SK-N-SH (cell line): ENCODE measurements at regions not wholly inside any gene's neighbourhood (a gene's known extent, or its start where the extent isn't known, plus 50 kb on each side); places are given as distances from the start of the nearest gene placed in this dataset.
A peak's percentile ranks its signal among the peaks of the same experiment; 100 is the strongest.

Experiments
- CTCF ChIA-PET: fragments of 300-600, 350-600 bp; formaldehyde crosslinking; extraction: SDS; loops from one replicate; lab custom pipeline; 2021; lab: Yijun Ruan, JAX
- POLR2A ChIA-PET: fragments of 350-600 bp; sonication (Branson Sonifier 250); formaldehyde crosslinking; extraction: SDS; loops from one replicate; lab custom pipeline; 2020; ENCODE audit warnings: antibody characterized with exemption, inconsistent platforms; lab: Yijun Ruan, JAX
- DNase-seq: peaks from one replicate; pipeline ENCODE4 v3.0.0; 2012
- H2AFZ ChIP-seq: fragments of 200-600 bp; sonication (generic); 2 replicates; pipeline ENCODE4 v1.8.1; 2016; ENCODE audit warnings: antibody characterized with exemption, mild to moderate bottlenecking, low read depth
- H3F3A ChIP-seq: fragments of 200-600 bp; sonication (generic); replicated peaks from 2 replicates; pipeline ENCODE3; 2016; ENCODE audit warnings: antibody characterized with exemption, mild to moderate bottlenecking; ENCODE audit not compliant: insufficient read depth
- H3K27ac ChIP-seq, 2 experiments: fragments of 200-500 bp in 1 of 2; fragments of 200-600 bp in 1 of 2; sonication (Bioruptor generic) in 1 of 2; sonication (generic), shearing (Covaris generic) in 1 of 2; 2 replicates each; pipeline versions ENCODE4 v1.5.1 to v1.6.1; 2014 to 2016; ENCODE audit warnings: low read depth in 2 of 2, inconsistent platforms in 1 of 2, low read length in 1 of 2, mild to moderate bottlenecking in 1 of 2, mixed read lengths in 1 of 2
- H3K27me3 ChIP-seq: fragments of 200-600 bp; sonication (generic), shearing (Covaris generic); 2 replicates; pipeline ENCODE4 v1.6.1; 2016; ENCODE audit warnings: mixed run types; ENCODE audit not compliant: insufficient read depth
- H3K36me3 ChIP-seq, 2 experiments: fragments of 200-500 bp in 1 of 2; fragments of 200-600 bp in 1 of 2; sonication (Bioruptor generic) in 1 of 2; sonication (generic) in 1 of 2; replicated peaks in 1 of 2; 2 replicates each; pipeline versions ENCODE3 to v1.5.1; 2014 to 2016; ENCODE audit warnings: low read length in 1 of 2, mild to moderate bottlenecking in 1 of 2; ENCODE audit not compliant: insufficient read depth in 2 of 2, control insufficient read depth in 1 of 2
- H3K4me1 ChIP-seq, 2 experiments: fragments of 200-500 bp in 1 of 2; fragments of 200-600 bp in 1 of 2; sonication (Bioruptor generic) in 1 of 2; sonication (generic), shearing (Covaris generic) in 1 of 2; 2 replicates each; pipeline versions ENCODE4 v1.5.1 to v1.6.1; 2014 to 2016; ENCODE audit warnings: low read depth in 1 of 2, low read length in 1 of 2, mixed run types in 1 of 2; ENCODE audit not compliant: insufficient read depth in 2 of 2, control insufficient read depth in 1 of 2
- H3K4me2 ChIP-seq: fragments of 200-600 bp; sonication (generic), shearing (Covaris generic); 2 replicates; pipeline ENCODE4 v1.6.1; 2017; ENCODE audit warnings: mixed run types
- H3K4me3 ChIP-seq, 2 experiments: fragments of 200-500 bp in 1 of 2; fragments of 200-600 bp in 1 of 2; sonication (Bioruptor generic) in 1 of 2; sonication (generic), shearing (Covaris generic) in 1 of 2; 2 replicates each; pipeline versions ENCODE4 v1.5.1 to v1.8.1; 2014 to 2016; ENCODE audit warnings: low read depth in 2 of 2, inconsistent platforms in 1 of 2, low read length in 1 of 2, mild to moderate bottlenecking in 1 of 2, mixed read lengths in 1 of 2, moderate library complexity in 1 of 2
- H3K79me2 ChIP-seq: fragments of 200-600 bp; sonication (generic); 2 replicates; pipeline ENCODE4 v1.8.1; 2017; ENCODE audit warnings: mild to moderate bottlenecking; ENCODE audit not compliant: insufficient read depth
- H3K9ac ChIP-seq: fragments of 200-600 bp; sonication (generic); 2 replicates; pipeline ENCODE4 v1.6.1; 2017; ENCODE audit warnings: mixed run types
- H3K9me2 ChIP-seq: fragments of 200-600 bp; sonication (generic); 2 replicates; pipeline ENCODE4 v1.6.1; 2017; ENCODE audit warnings: mixed run types
- H3K9me3 ChIP-seq: fragments of 200-600 bp; sonication (generic); 2 replicates; pipeline ENCODE4 v1.6.1; 2017; ENCODE audit warnings: mixed run types, mild to moderate bottlenecking, moderate library complexity
- H4K20me1 ChIP-seq: fragments of 200-600 bp; sonication (generic); 2 replicates; pipeline ENCODE4 v1.6.1; 2017; ENCODE audit warnings: mild to moderate bottlenecking, mixed run types; ENCODE audit not compliant: insufficient read depth
- EP300 ChIP-seq, 2 experiments: IDR thresholded peaks; 2 replicates each; pipeline versions ENCODE4 v1.4.0 to v1.6.1; 2012; ENCODE audit warnings: borderline replicate concordance in 1 of 2, low read depth in 1 of 2, low read length in 1 of 2
- EZH2phosphoT487 ChIP-seq: fragments of 200-600 bp; sonication (generic); IDR thresholded peaks from 2 replicates; pipeline ENCODE4 v1.6.1; 2017; ENCODE audit warnings: low read depth, mixed run types, mild to moderate bottlenecking, antibody characterized with exemption, moderate library complexity, borderline replicate concordance
- whole genome bisulfite sequencing: methylation state at CpG from one replicate; pipeline ENCODE4 v1.1.6; 2017; ENCODE audit warnings: low lambda C conversion rate; 5-methylcytosine and 5-hydroxymethylcytosine counted together
- TF ChIP-seq, protein P1 (sequence below): fragments of 150-350 bp; IDR thresholded peaks from 2 replicates; pipeline ENCODE4 v1.6.1; 2016; ENCODE audit warnings: mild to moderate bottlenecking, low read depth, low read length
- TF ChIP-seq, protein P2 (sequence below): IDR thresholded peaks from 2 replicates; pipeline ENCODE4; 2012

DNA sequence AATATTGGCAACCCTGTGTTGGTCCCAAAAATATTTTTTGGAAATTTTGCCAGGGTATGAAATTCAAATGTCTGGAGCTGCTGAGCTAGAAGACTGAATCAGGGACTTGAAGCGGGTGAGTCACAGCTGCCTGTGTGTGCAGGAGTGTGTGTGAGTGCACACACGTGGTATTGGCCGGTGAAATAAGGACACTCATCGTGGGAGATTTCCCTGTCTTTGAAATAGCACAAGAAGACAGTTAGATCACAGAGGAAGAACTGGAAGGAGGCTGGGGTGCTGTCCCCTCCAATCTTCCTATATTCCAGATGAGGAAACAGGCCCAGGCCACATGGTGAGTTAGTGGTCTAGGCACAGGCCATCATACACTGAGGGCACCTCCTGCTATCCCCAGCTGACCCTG is 123.8 kb upstream of the MLN start:
- H3K9me2 ChIP-seq = no peaks in the 10 kb centered on the region
- H3K27me3 ChIP-seq = no peaks in the 10 kb centered on the region; the same call in 1 of the 2 replicates
- no peak overlapping the region for H3K4me2 ChIP-seq
- POLR2A ChIA-PET = no interaction called here
- H3K4me1 ChIP-seq = peaks cover 0 to 2% of the 10 kb centered on the region in 2 experiments; a peak in 1 of 4 replicates
- no peak for DNase-seq
- no peaks in the 10 kb centered on the region for H3K9me3 ChIP-seq
- H3K36me3 ChIP-seq = no peaks in the 10 kb centered on the region
- no peak overlapping the region for H3K4me3 ChIP-seq
- H3K9ac ChIP-seq = no peak overlapping the region
- no peaks in the 10 kb centered on the region for H4K20me1 ChIP-seq
- no peak overlapping the region for H3K27ac ChIP-seq
- WGBS = 43% methylated on average over 4 of the region's 4 CpGs
- TF ChIP-seq, protein P1, sequence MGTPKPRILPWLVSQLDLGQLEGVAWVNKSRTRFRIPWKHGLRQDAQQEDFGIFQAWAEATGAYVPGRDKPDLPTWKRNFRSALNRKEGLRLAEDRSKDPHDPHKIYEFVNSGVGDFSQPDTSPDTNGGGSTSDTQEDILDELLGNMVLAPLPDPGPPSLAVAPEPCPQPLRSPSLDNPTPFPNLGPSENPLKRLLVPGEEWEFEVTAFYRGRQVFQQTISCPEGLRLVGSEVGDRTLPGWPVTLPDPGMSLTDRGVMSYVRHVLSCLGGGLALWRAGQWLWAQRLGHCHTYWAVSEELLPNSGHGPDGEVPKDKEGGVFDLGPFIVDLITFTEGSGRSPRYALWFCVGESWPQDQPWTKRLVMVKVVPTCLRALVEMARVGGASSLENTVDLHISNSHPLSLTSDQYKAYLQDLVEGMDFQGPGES = no peak
- no peaks in the 10 kb centered on the region for H3F3A ChIP-seq
- CTCF ChIA-PET = interaction anchor here (0.7 kb wide), 1 partner anchor 100 kb away, joined by 3 read pairs; no protein-coding TSS in a partner anchor
- no peak overlapping the region for H2AFZ ChIP-seq
- no peaks in the 10 kb centered on the region for H3K79me2 ChIP-seq

DNA sequence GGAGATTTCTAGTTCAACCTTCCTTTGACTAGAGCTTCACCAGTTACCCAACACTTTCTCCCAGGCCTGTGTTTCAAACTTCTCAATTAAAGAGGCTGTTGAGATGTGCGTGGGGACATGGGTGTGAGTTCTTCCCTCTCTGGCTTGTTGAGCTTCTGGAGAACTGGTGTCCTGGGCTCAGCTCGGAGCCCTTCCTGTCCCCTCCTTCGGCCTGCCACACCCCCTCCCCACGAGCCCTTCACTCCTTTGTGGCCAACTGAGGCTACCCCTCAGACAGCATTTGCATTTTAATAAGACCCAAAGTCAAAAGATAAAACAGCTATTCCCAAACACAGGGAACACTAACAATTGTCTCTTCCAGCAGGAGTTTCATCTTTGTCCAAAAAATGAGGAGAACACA is 123.3 kb upstream of the MLN start:
- Histone ChIP-seq H3K4me3 (no peak overlapping the region), H3K4me1 (peaks cover 0 to 2% of the 10 kb centered on the region in 2 experiments; a peak in 1 of 4 replicates), H3K9ac (no peak overlapping the region), H3K4me2 (no peak overlapping the region), H3K9me2 (no peaks in the 10 kb centered on the region), H3K27me3 (no peaks in the 10 kb centered on the region; the same call in 1 of the 2 replicates), H3K27ac (no peak overlapping the region), H3K36me3 (no peaks in the 10 kb centered on the region), H3K9me3 (no peaks in the 10 kb centered on the region), H4K20me1 (no peaks in the 10 kb centered on the region), H2AFZ (no peak overlapping the region), H3K79me2 (no peaks in the 10 kb centered on the region), H3F3A (no peaks in the 10 kb centered on the region)
- no peak for DNase-seq
- ChIA-PET POLR2A (no interaction called here), CTCF (interaction anchor here (0.7 kb wide), 2 partner anchors 51 to 101 kb away, joined by 3 read pairs; no protein-coding TSS in a partner anchor)
- TF ChIP-seq EZH2phosphoT487 = no peak
- WGBS = 52% methylated on average over 4 of the region's 4 CpGs

DNA sequence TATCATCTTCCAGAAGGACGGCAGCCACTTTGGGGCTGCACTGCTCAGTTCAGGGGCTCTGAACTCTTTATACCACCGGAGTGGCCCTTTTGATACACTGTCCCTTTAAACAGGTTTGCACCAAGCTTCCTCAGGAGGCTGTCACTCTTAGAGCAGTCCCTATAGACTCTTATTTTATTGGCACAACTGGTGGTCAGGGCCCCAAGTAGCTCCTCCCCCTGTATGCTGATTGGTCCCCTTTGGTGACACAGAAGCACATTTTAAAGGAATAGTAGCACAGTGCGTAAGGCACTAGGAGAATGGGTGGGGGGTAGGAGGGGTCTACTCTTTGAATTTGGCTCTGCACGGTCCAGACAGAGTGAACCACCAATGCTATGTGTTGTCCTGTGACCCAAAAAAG is 122.6 kb upstream of the MLN start:
- CTCF ChIA-PET = interaction anchor here (0.7 kb wide), 1 partner anchor 50 kb away, joined by 3 read pairs; no protein-coding TSS in a partner anchor

More for the DNA sequence above, 122.6 kb upstream of the MLN start:
- Histone ChIP-seq H3F3A (no peaks in the 10 kb centered on the region), H3K9me2 (no peaks in the 10 kb centered on the region), H2AFZ (no peak overlapping the region), H3K27me3 (no peaks in the 10 kb centered on the region; the same call in 1 of the 2 replicates), H4K20me1 (no peaks in the 10 kb centered on the region), H3K36me3 (no peaks in the 10 kb centered on the region), H3K27ac (no peak overlapping the region), H3K4me1 (peaks cover 0 to 2% of the 10 kb centered on the region in 2 experiments; a peak in 1 of 4 replicates), H3K4me2 (no peak overlapping the region), H3K4me3 (no peak overlapping the region), H3K9ac (no peak overlapping the region)
- 82% methylated on average over 4 of the region's 4 CpGs for WGBS
- TF ChIP-seq EP300 (IDR thresholded peaks at IDR 0.05; ENCODE audit: borderline replicate concordance in 1 of 2, low read depth in 1 of 2, low read length in 1 of 2) = no peak
- TF ChIP-seq, protein P2, sequence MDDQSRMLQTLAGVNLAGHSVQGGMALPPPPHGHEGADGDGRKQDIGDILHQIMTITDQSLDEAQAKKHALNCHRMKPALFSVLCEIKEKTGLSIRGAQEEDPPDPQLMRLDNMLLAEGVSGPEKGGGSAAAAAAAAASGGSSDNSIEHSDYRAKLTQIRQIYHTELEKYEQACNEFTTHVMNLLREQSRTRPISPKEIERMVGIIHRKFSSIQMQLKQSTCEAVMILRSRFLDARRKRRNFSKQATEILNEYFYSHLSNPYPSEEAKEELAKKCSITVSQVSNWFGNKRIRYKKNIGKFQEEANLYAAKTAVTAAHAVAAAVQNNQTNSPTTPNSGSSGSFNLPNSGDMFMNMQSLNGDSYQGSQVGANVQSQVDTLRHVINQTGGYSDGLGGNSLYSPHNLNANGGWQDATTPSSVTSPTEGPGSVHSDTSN = peak; percentile 54
- TF ChIP-seq, all 33 proteins: peak for 1
- POLR2A ChIA-PET = no interaction called here
- H3K9me3 ChIP-seq = no peaks in the 10 kb centered on the region
- DNase-seq = peak; percentile 76
- no peaks in the 10 kb centered on the region for H3K79me2 ChIP-seq
